ENCODE measurements at regions not wholly inside any gene's neighbourhood (a gene's known extent, or its start where the extent isn't known, plus 50 kb on each side); places are given as distances from the start of the nearest gene placed in this dataset.

DNA sequence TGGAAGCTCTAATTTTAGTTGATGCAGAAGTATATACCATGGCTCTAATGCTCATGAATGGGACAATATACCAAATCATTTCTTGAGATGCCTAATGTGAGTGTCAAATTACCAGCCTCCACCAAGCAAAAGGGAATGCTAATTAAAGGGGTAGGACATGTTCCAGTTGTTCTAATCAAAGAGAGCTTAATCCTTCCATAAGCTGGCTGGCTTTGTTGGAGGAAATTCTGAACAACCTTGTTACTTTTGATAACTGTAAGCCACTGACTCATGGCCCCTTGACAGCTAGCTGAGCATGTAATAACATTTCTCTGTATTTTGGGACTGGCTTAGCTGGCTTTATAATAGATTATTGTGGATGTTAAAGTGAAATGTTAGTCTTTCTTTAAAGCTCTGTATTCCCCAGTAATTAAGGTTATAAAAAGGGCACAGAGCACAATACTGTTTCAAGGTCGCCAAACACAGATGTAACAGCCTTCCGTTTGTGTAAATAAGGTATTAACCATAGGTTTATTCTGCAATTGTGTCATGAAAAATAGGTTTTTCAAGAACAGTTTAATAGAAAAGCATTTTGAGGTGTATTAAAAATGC, 1194.0 kb downstream of the PCDH9 start:
- no peak for DNase-seq (ENCODE audit: low spot score)
- Mint-ChIP-seq H3K27me3 (ENCODE audit: insufficient read depth) (no peaks in the 10 kb centered on the region), H3K4me1 (ENCODE audit: low read depth) (no peaks in the 10 kb centered on the region), H3K27ac (no peak overlapping the region), H3K36me3 (ENCODE audit: low read depth) (no peaks in the 10 kb centered on the region), H3K4me3 (no peak overlapping the region), H3K9me3 (peaks cover 5% of the 10 kb centered on the region)
- intact Hi-C loops (cut with micrococcal nuclease), result no loop called here

DNA sequence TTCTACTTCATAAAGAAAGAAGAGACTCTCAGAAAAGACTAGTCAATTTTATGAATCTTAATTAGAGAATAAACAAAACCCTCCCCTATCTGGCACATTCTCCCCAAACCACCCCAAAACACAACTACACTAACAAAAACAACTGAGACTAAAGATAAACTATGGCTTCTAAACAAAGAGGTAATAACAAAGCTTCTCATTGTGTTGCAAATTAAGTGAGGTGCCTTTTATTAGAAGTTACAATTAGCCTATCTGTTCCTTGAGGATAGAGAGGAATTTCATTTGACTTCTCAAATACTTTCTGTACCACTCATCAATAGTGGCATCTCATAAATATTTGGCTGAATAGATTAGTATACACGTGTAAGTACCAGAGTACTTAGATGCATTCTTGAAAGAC, 1196.2 kb downstream of the PCDH9 start:
- DNase-seq (ENCODE audit: low spot score), result no peak
- H3K4me3 Mint-ChIP-seq, result no peak overlapping the region
- H3K9me3 Mint-ChIP-seq, result peaks cover 5% of the 10 kb centered on the region
- intact Hi-C loops (cut with micrococcal nuclease), result no loop called here
- no peaks in the 10 kb centered on the region for H3K27me3 Mint-ChIP-seq (ENCODE audit: insufficient read depth)
- no peak overlapping the region for H3K27ac Mint-ChIP-seq
- no peaks in the 10 kb centered on the region for H3K36me3 Mint-ChIP-seq (ENCODE audit: low read depth)
- no peaks in the 10 kb centered on the region for H3K4me1 Mint-ChIP-seq (ENCODE audit: low read depth)

DNA sequence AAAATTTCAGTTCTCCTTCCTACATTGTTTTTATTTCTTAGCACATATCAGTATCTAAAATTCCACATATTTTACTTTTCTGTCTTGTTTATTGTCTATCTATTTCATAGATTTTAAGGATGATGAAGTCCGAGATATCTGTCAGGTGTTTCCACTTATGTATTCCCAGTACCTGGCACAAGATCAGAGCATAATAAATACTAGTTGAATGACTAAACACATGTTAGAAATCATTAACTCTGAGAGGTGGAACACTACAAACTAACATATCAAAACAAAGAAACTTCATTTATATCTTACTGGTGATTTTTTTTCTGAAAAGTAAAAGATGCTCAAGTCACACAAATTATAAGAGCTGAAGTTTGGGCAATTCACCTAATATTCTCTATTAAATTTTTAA, 1208.3 kb downstream of the PCDH9 start:
- Mint-ChIP-seq H3K27me3 (ENCODE audit: insufficient read depth) (no peaks in the 10 kb centered on the region), H3K9me3 (peaks cover 5% of the 10 kb centered on the region), H3K27ac (no peak overlapping the region), H3K36me3 (ENCODE audit: low read depth) (no peaks in the 10 kb centered on the region), H3K4me3 (no peak overlapping the region), H3K4me1 (ENCODE audit: low read depth) (no peaks in the 10 kb centered on the region)
- intact Hi-C loops (cut with micrococcal nuclease), result no loop called here
- DNase-seq (ENCODE audit: low spot score), result no peak

DNA sequence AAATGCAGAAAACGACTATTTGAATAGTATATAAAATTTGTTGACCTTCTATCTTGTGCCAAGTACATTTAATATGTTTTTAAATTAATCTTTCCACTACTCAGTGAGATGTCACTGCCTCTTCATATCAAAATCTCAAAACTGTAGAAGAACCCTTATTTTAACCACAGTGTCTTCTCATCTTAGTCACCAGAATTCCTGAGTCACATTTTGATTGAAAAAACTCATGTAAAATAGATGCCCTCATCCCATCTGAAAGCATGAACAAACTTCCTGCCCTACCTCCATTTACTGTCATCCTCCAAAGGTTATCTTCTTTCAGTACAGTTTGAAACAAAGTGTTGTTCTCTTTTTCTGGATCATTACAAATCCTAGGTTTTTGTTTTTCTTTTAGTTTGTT, 1215.4 kb downstream of the PCDH9 start:
- no peaks in the 10 kb centered on the region for H3K36me3 Mint-ChIP-seq (ENCODE audit: low read depth)
- no peak for DNase-seq (ENCODE audit: low spot score)
- H3K27me3 Mint-ChIP-seq (ENCODE audit: insufficient read depth), result no peaks in the 10 kb centered on the region
- no peaks in the 10 kb centered on the region for H3K9me3 Mint-ChIP-seq
- H3K27ac Mint-ChIP-seq, result no peak overlapping the region
- intact Hi-C loops (cut with micrococcal nuclease), result no loop called here
- no peaks in the 10 kb centered on the region for H3K4me1 Mint-ChIP-seq (ENCODE audit: low read depth)
- H3K4me3 Mint-ChIP-seq, result no peak overlapping the region

DNA sequence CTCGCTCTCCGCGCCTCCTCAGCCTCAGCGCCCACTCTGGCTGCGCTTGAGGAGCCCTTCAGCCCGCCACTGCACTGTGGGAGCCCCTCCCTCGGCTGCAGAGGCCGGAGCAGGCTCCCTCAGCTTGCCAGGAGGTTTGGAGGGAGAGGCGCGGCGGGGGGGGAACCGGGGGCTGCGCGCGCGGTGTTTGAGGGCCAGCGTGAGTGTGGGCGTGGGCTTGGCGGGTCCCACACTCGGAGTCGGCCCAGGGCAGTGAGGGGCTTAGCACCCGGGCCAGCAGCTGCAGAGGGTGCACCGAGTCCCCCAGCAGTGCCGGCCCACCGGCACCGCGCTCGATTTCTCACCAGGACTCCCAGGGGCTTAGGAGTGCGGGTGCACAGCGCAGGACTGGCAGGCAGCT, 1220.9 kb downstream of the PCDH9 start:
- no peak overlapping the region for H3K27ac Mint-ChIP-seq
- no peaks in the 10 kb centered on the region for H3K27me3 Mint-ChIP-seq (ENCODE audit: insufficient read depth)
- H3K9me3 Mint-ChIP-seq, result peaks cover 7% of the 10 kb centered on the region

DNA sequence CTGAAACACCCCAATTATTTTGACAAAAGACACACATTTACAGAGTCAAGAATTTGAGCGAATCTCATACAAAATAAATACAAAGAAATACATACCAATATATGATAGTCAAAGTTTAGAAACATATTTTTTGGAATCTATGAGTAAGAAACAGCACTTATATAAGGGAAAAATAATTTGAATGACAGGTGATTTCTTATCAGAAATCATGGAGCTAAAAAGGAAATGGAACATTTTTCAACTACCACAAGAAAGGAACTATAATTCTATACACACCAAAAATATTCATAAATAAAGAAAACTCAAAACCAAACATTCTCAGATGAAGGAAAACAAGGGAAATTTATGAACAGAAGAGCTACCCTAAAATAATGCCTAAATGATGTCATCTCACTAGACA, 1226.6 kb downstream of the PCDH9 start:
- Mint-ChIP-seq H3K27me3 (ENCODE audit: insufficient read depth) (no peaks in the 10 kb centered on the region), H3K9me3 (peaks cover 16% of the 10 kb centered on the region), H3K4me1 (ENCODE audit: low read depth) (no peaks in the 10 kb centered on the region), H3K4me3 (no peak overlapping the region), H3K36me3 (ENCODE audit: low read depth) (no peaks in the 10 kb centered on the region), H3K27ac (no peak overlapping the region)
- DNase-seq (ENCODE audit: low spot score), result no peak
- intact Hi-C loops (cut with micrococcal nuclease), result no loop called here

More for the DNA sequence above, 1220.9 kb downstream of the PCDH9 start:
- DNase-seq (ENCODE audit: low spot score), result no peak
- H3K36me3 Mint-ChIP-seq (ENCODE audit: low read depth), result no peaks in the 10 kb centered on the region
- no peaks in the 10 kb centered on the region for H3K4me1 Mint-ChIP-seq (ENCODE audit: low read depth)
- no peak overlapping the region for H3K4me3 Mint-ChIP-seq
- intact Hi-C loops (cut with micrococcal nuclease), result no loop called here

DNA sequence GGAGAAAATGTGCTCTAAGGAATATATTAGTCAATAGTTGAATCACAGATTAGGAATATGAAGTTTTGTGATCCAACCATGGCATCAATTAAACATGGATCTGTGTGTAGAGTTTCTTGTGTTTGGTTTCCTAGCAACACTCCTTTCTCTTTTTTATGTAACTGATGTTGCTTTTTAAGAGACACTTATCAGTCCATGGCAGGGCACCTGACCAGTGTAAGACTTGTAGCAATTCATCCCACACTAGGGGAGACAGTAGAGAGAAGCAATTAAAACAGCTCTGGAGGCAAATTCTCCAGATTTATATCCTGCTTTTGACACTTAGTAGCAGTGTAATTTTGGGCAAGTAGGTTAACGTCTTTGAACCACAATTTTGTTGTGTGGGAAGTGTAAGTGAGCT, 1229.0 kb downstream of the PCDH9 start:
- H3K4me1 Mint-ChIP-seq (ENCODE audit: low read depth), result no peaks in the 10 kb centered on the region
- H3K27ac Mint-ChIP-seq, result no peak overlapping the region
- intact Hi-C loops (cut with micrococcal nuclease), result no loop called here
- no peaks in the 10 kb centered on the region for H3K27me3 Mint-ChIP-seq (ENCODE audit: insufficient read depth)
- H3K36me3 Mint-ChIP-seq (ENCODE audit: low read depth), result no peaks in the 10 kb centered on the region
- H3K4me3 Mint-ChIP-seq, result no peak overlapping the region
- no peak for DNase-seq (ENCODE audit: low spot score)
- H3K9me3 Mint-ChIP-seq, result peaks cover 16% of the 10 kb centered on the region

DNA sequence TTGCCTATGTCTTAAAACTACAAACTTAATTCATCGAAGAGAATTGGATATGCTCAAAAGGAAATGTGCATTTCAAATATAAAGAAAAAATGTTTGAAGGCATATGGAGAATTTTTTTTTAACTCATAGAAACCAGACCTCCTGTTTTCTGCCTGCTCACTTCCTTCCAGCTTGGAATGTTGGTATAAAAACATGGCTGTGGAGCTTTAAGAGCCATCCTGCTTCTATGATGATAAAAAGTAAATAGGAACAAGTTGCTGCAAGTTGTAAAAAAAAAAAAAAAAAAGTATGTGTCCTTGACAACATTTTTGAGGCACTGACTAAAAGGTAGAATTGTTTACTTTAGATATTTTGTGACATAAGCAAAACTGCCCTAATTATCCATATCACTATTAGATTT, 1230.7 kb downstream of the PCDH9 start:
- H3K36me3 Mint-ChIP-seq (ENCODE audit: low read depth), result no peaks in the 10 kb centered on the region
- no peak overlapping the region for H3K27ac Mint-ChIP-seq
- peaks cover 12% of the 10 kb centered on the region for H3K9me3 Mint-ChIP-seq
- DNase-seq (ENCODE audit: low spot score), result no peak
- intact Hi-C loops (cut with micrococcal nuclease), result no loop called here
- H3K27me3 Mint-ChIP-seq (ENCODE audit: insufficient read depth), result no peaks in the 10 kb centered on the region
- no peaks in the 10 kb centered on the region for H3K4me1 Mint-ChIP-seq (ENCODE audit: low read depth)
- H3K4me3 Mint-ChIP-seq, result no peak overlapping the region

DNA sequence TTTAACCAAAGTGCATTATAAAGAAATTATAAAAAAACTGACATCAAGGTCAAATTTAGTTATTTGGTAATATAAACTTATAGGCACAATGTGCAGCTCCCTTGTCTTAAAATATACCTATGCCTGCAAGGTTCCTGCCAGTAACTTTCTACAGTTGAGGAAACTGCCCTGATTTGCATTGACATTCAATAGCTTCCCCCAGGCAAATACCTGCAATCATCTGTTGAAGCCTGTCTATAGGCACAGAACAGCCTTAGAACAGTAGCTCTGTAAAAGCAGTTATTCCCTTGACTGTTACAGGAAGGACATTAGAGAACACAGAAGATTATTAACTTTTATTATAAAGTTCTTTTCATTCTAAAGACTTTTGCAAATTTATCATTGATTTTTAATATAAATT, 1239.5 kb downstream of the PCDH9 start:
- DNase-seq (ENCODE audit: low spot score), result no peak
- H3K4me3 Mint-ChIP-seq, result no peak overlapping the region
- H3K36me3 Mint-ChIP-seq (ENCODE audit: low read depth), result no peaks in the 10 kb centered on the region
- H3K9me3 Mint-ChIP-seq, result no peaks in the 10 kb centered on the region
- H3K4me1 Mint-ChIP-seq (ENCODE audit: low read depth), result no peaks in the 10 kb centered on the region
- H3K27ac Mint-ChIP-seq, result no peak overlapping the region
- intact Hi-C loops (cut with micrococcal nuclease), result no loop called here
- no peaks in the 10 kb centered on the region for H3K27me3 Mint-ChIP-seq (ENCODE audit: insufficient read depth)

DNA sequence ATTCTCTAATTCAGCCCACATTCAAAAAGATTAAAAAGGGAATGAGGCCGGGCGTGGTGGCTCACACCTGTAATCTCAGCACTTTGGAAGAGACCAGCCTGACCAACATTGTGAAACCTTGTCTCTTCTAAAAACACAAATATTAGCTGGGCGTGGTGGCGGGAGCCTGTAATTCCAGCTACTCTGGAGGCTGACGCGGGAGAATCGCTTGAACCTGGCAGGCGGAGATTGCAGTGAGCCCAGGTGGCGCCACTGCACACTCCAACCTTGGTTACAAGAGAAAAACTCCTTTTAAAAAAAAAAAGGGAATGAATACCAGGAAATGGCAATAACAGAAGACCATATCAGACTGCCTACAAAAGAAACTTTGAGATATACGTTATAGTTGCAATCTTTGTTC, 1244.5 kb downstream of the PCDH9 start:
- no peak for DNase-seq (ENCODE audit: low spot score)
- intact Hi-C loops (cut with micrococcal nuclease), result no loop called here
- Mint-ChIP-seq H3K9me3 (no peaks in the 10 kb centered on the region), H3K27ac (no peak overlapping the region), H3K36me3 (ENCODE audit: low read depth) (no peaks in the 10 kb centered on the region), H3K4me3 (no peak overlapping the region), H3K4me1 (ENCODE audit: low read depth) (no peaks in the 10 kb centered on the region), H3K27me3 (ENCODE audit: insufficient read depth) (no peaks in the 10 kb centered on the region)

DNA sequence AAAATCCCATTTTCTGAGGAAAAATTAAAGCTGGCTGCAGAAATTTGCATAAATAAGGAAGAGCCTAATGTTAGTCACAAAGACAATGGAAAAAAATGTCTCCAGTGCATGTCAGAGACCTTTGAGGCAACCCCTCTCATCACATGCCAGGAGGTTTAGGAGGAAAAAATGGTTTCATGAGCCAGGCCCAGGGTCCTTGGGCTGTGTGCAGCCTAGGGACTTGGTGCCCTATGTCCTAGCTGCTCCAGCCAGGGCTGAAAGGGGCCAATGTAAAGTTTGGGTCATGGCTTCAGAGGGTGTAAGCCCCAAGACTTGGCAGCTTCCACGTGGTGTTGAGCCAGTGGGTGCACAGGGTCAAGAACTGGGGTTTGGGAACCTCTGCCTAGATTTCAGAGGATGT, 1252.6 kb downstream of the PCDH9 start:
- Mint-ChIP-seq H3K9me3 (peaks cover 4% of the 10 kb centered on the region), H3K36me3 (ENCODE audit: low read depth) (no peaks in the 10 kb centered on the region)

DNA sequence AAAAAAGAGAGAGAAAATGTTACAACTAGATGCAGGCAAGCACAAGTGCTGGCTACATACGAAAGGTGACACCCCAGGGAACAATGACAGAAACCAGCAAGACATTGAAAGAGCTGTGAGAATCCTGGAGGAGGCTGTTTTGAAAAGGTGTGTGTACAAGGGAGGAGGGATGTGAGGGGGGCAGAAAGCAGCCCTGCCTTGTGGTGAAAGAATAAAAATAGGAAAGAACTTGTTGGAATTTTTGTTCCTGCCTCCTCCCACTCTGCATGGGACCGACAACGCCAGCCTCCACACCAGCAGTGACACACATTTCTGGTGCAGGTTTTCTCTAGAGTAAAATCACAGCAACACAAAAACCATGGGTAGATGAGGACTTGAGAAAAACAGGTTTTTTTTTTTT, 1258.6 kb downstream of the PCDH9 start:
- intact Hi-C loops (cut with micrococcal nuclease), result no loop called here
- Mint-ChIP-seq H3K27me3 (ENCODE audit: insufficient read depth) (no peaks in the 10 kb centered on the region), H3K36me3 (ENCODE audit: low read depth) (no peaks in the 10 kb centered on the region), H3K9me3 (peaks cover 4% of the 10 kb centered on the region), H3K4me3 (no peak overlapping the region), H3K27ac (no peak overlapping the region), H3K4me1 (ENCODE audit: low read depth) (no peaks in the 10 kb centered on the region)
- DNase-seq (ENCODE audit: low spot score), result no peak

More for the DNA sequence above, 1252.6 kb downstream of the PCDH9 start:
- no peak for DNase-seq (ENCODE audit: low spot score)
- intact Hi-C loops (cut with micrococcal nuclease), result no loop called here
- H3K27me3 Mint-ChIP-seq (ENCODE audit: insufficient read depth), result no peaks in the 10 kb centered on the region
- no peaks in the 10 kb centered on the region for H3K4me1 Mint-ChIP-seq (ENCODE audit: low read depth)
- no peak overlapping the region for H3K4me3 Mint-ChIP-seq
- H3K27ac Mint-ChIP-seq, result no peak overlapping the region

DNA sequence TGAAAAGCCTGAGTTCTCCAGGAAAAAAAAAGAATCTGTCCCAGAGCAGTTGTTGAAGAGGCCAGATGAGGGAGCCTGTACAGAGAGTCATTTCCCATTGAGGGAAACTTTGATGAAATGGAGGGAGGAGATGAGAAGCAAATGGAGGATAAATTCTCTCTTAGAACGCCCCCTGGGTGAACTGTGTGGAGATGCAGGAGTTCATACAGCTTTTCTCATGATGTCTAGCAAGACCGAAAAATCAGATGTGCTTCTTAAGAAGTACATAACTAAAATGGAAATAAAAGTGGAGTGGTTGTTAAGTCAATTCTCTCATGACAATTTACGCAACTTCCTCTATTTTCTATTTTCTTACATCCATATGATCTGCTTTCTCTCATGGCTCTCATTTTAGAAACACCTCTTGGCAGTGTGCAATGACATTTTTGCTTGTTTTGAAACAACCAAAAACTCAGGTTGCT, 1263.1 kb downstream of the PCDH9 start:
- no peaks in the 10 kb centered on the region for H3K36me3 Mint-ChIP-seq (ENCODE audit: low read depth)
- H3K27me3 Mint-ChIP-seq (ENCODE audit: insufficient read depth), result no peaks in the 10 kb centered on the region
- H3K9me3 Mint-ChIP-seq, result peaks cover 4% of the 10 kb centered on the region
- DNase-seq (ENCODE audit: low spot score), result no peak
- H3K4me3 Mint-ChIP-seq, result no peak overlapping the region
- no peak overlapping the region for H3K27ac Mint-ChIP-seq
- no peaks in the 10 kb centered on the region for H3K4me1 Mint-ChIP-seq (ENCODE audit: low read depth)
- intact Hi-C loops (cut with micrococcal nuclease), result no loop called here

DNA sequence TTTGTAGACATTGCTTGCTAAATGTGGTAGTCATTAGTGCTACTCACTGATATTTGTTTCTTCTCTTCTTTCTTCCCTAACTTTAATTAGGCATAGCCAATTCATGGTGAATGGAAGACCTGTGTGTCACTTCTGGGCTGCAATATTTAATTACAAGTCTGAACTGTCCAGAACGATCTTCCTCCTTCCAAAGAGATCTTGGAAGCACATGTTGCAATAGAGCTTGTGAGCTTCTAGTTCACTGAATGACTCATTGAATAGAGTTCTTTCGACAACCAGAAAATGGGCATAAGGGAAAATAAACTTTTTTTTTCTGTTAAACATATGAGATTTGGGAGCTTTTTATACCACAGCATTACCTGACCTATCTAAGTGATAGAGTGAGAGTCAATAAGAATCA, 1264.6 kb downstream of the PCDH9 start:
- DNase-seq (ENCODE audit: low spot score), result no peak
- Mint-ChIP-seq H3K4me1 (ENCODE audit: low read depth) (no peaks in the 10 kb centered on the region), H3K9me3 (peaks cover 4% of the 10 kb centered on the region), H3K27me3 (ENCODE audit: insufficient read depth) (no peaks in the 10 kb centered on the region), H3K36me3 (ENCODE audit: low read depth) (no peaks in the 10 kb centered on the region), H3K4me3 (no peak overlapping the region), H3K27ac (no peak overlapping the region)
- intact Hi-C loops (cut with micrococcal nuclease), result no loop called here

All from activated T-helper 1 cell treated with anti-CD3 and anti-CD28 coated beads, Interleukin-12 subunit alpha, Interleukin-12 subunit beta, Interleukin-2, Interleukin-4 antibody, amounts not matched to agents 30 ng/mL and 10 ng/mL and 1 ng/mL, durations not matched to agents 14 hours and 24 hours and 36 hours (primary cell).